Astrocyte (in vitro differentiated cells and primary cell): ENCODE measurements at regions not wholly inside any gene's neighbourhood (a gene's known extent, or its start where the extent isn't known, plus 50 kb on each side); places are given as distances from the start of the nearest gene placed in this dataset.
A peak's percentile ranks its signal among the peaks of the same experiment; 100 is the strongest.

Experiments used
- DNase-seq: peaks from one replicate; pipeline ENCODE4 v3.0.0-alpha.2; 2010; ENCODE audit warnings: low read depth
- FAIRE-seq: peaks from 2 replicates; lab custom pipeline; 2011; peaks lifted over from hg19 to GRCh38; lab: Jason Lieb, UNC
- H2AFZ ChIP-seq: 2 replicates; pipeline ENCODE4 v1.6.0; 2012; ENCODE audit warnings: low read depth, low read length, inconsistent platforms
- H3K27ac ChIP-seq: 2 replicates; pipeline ENCODE4 v1.5.1; 2011; ENCODE audit warnings: low read depth, low read length, inconsistent platforms
- H3K27me3 ChIP-seq: 2 replicates; pipeline ENCODE4 v1.6.0; 2011; ENCODE audit warnings: low read length, inconsistent platforms; ENCODE audit not compliant: insufficient read depth
- H3K36me3 ChIP-seq: 2 replicates; pipeline ENCODE4 v1.5.1; 2011; ENCODE audit warnings: low read length, inconsistent platforms; ENCODE audit not compliant: insufficient read depth
- H3K4me1 ChIP-seq: 2 replicates; pipeline ENCODE4 v1.5.1; 2011; ENCODE audit warnings: low read length, inconsistent platforms; ENCODE audit not compliant: insufficient read depth
- H3K4me2 ChIP-seq: 2 replicates; pipeline ENCODE4 v1.6.0; 2012; ENCODE audit warnings: low read length, inconsistent platforms
- H3K4me3 ChIP-seq: 2 replicates; pipeline ENCODE4 v1.5.1; 2011; ENCODE audit warnings: low read depth, mild to moderate bottlenecking, low read length, inconsistent platforms; ENCODE audit not compliant: insufficient read depth
- H3K79me2 ChIP-seq: 2 replicates; pipeline ENCODE4 v1.6.0; 2012; ENCODE audit warnings: mild to moderate bottlenecking, low read length, inconsistent platforms; ENCODE audit not compliant: insufficient read depth
- H3K9ac ChIP-seq: 2 replicates; pipeline ENCODE4 v1.6.0; 2012; ENCODE audit warnings: mild to moderate bottlenecking, low read length, inconsistent platforms
- H3K9me3 ChIP-seq: 2 replicates; pipeline ENCODE4 v1.5.1; 2012; ENCODE audit warnings: low read depth, mild to moderate bottlenecking, low read length, inconsistent platforms; ENCODE audit not compliant: insufficient read depth
- H4K20me1 ChIP-seq: 2 replicates; pipeline ENCODE4 v1.6.0; 2012; ENCODE audit warnings: low read length, inconsistent platforms; ENCODE audit not compliant: insufficient read depth
- H3K27ac Mint-ChIP-seq: one replicate; pipeline ENCODE4 v1.8.0; 2021; ENCODE audit warnings: mild to moderate bottlenecking, mixed read lengths; ENCODE audit not compliant: unreplicated experiment
- H3K27me3 Mint-ChIP-seq: one replicate; pipeline ENCODE4 v1.8.0; 2021; ENCODE audit warnings: low read depth, mixed read lengths; ENCODE audit not compliant: unreplicated experiment
- H3K36me3 Mint-ChIP-seq: one replicate; pipeline ENCODE4 v1.8.0; 2021; ENCODE audit warnings: low read depth, mixed read lengths; ENCODE audit not compliant: unreplicated experiment
- H3K4me1 Mint-ChIP-seq: one replicate; pipeline ENCODE4 v1.8.0; 2021; ENCODE audit warnings: low read depth, mixed read lengths; ENCODE audit not compliant: unreplicated experiment
- H3K4me3 Mint-ChIP-seq: one replicate; pipeline ENCODE4 v1.8.0; 2021; ENCODE audit warnings: mild to moderate bottlenecking, moderate library complexity, mixed read lengths; ENCODE audit not compliant: unreplicated experiment
- H3K9me3 Mint-ChIP-seq: one replicate; pipeline ENCODE4 v1.8.0; 2021; ENCODE audit warnings: mild to moderate bottlenecking, mixed read lengths; ENCODE audit not compliant: unreplicated experiment
- CTCF ChIP-seq: IDR thresholded peaks from 2 replicates; pipeline ENCODE4 v1.5.1; 2011; ENCODE audit warnings: low read depth, mild to moderate bottlenecking, inconsistent platforms, low read length, moderate library complexity; ENCODE audit not compliant: insufficient read depth
- EZH2 ChIP-seq: IDR thresholded peaks from 2 replicates; pipeline ENCODE4 v1.6.1; 2012; ENCODE audit warnings: mild to moderate bottlenecking, low read length, inconsistent platforms; ENCODE audit not compliant: insufficient read depth

GRCh38 chr17:72390675-72391508 lies 270.1 kb downstream of the SOX9 start:
- Mint-ChIP-seq H3K4me1 (peaks cover 62% of the 10 kb centered on the region), H3K4me3 (peak overlapping the region; percentile 16), H3K36me3 (peaks cover 6% of the 10 kb centered on the region), H3K27ac (peak overlapping the region; percentile 83), H3K9me3 (no peaks in the 10 kb centered on the region), H3K27me3 (no peaks in the 10 kb centered on the region)
- DNase-seq (peak; percentile 78), FAIRE-seq (no peak)
- Histone ChIP-seq H3K27me3 (no peaks in the 10 kb centered on the region), H3K27ac (peak overlapping the region; percentile 73), H3K4me3 (no peak overlapping the region), H3K36me3 (no peaks in the 10 kb centered on the region), H4K20me1 (no peaks in the 10 kb centered on the region), H2AFZ (no peak overlapping the region), H3K4me2 (peak overlapping the region; percentile 84), H3K9me3 (no peaks in the 10 kb centered on the region), H3K9ac (peak overlapping the region; percentile 9), H3K4me1 (peaks cover 80% of the 10 kb centered on the region), H3K79me2 (no peaks in the 10 kb centered on the region)
- TF ChIP-seq CTCF (no peak), EZH2 (no peak)

- Mint-ChIP-seq H3K36me3 (peaks cover 6% of the 10 kb centered on the region), H3K4me3 (no peak overlapping the region), H3K4me1 (peaks cover 52% of the 10 kb centered on the region), H3K27me3 (no peaks in the 10 kb centered on the region), H3K9me3 (no peaks in the 10 kb centered on the region), H3K27ac (no peak overlapping the region)
- peak overlapping the region; percentile 1 for H3K4me3 ChIP-seq
- peaks cover 68% of the 10 kb centered on the region for H3K4me1 ChIP-seq
- H3K36me3 ChIP-seq = no peaks in the 10 kb centered on the region
- no peaks in the 10 kb centered on the region for H4K20me1 ChIP-seq
- peak; percentile 75 for DNase-seq
- no peaks in the 10 kb centered on the region for H3K79me2 ChIP-seq
- no peaks in the 10 kb centered on the region for H3K9me3 ChIP-seq
- FAIRE-seq = no peak
- H3K4me2 ChIP-seq = peak overlapping the region; percentile 84
- H2AFZ ChIP-seq = no peak overlapping the region
- no peaks in the 10 kb centered on the region for H3K27me3 ChIP-seq
- H3K9ac ChIP-seq = peak overlapping the region; percentile 29
- TF ChIP-seq CTCF = no peak
- TF ChIP-seq EZH2 = no peak
- peak overlapping the region; percentile 90 for H3K27ac ChIP-seq
Measured at GRCh38 chr17:72392056-72393010, 271.5 kb downstream of the SOX9 start.
